ENCODE measurements at regions not wholly inside any gene's neighbourhood (a gene's known extent, or its start where the extent isn't known, plus 50 kb on each side); places are given as distances from the start of the nearest gene placed in this dataset.
A peak's percentile ranks its signal among the peaks of the same experiment; 100 is the strongest.

DNA sequence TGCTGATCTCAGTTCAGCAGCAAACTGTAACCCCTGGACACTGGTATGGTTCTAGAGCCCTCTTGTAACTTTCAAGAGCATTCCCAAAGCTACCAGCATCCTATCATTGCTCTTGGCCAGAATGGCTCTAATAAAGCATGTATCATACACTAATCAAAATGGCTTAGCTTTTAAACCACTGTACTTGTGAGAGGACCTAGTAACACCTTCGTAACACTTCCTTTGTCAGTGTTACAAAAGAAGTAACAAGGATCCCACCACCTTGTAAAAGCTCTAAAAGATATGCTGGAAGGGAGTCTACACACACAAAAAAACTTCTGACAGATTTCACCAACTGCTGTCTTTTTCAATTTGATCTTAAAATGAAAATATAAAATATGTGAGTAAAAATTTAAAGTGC lies 144.7 kb downstream of the ALOX5 start:
- ATAC-seq, result no peak
- H2AFZ ChIP-seq, result no peak overlapping the region
- no peak for DNase-seq (ENCODE audit: low spot score)
- Mint-ChIP-seq H3K9me3 (0 out of 3 replicates have a peak, but pooled peaks cover under 1% of the 10 kb centered on the region), H3K36me3 (ENCODE audit: low read depth) (peaks cover 4% of the 10 kb centered on the region; the same call in 1 of the 3 replicates), H3K4me1 (peaks cover 21% of the 10 kb centered on the region), H3K27me3 (ENCODE audit: insufficient read depth, low read depth, poor library complexity) (no peaks in the 10 kb centered on the region), H3K27ac (no peak overlapping the region), H3K4me3 (no peak overlapping the region)
- no peak for TF ChIP-seq ZNF462 (CRISPR knock-in tag; IDR thresholded peaks at IDR 0.05)
- no peak for TF ChIP-seq NANOG (IDR thresholded peaks at IDR 0.05; ENCODE audit: borderline replicate concordance)
- TF ChIP-seq STAT1 (IDR thresholded peaks at IDR 0.05; ENCODE audit: unreplicated experiment), result no peak
- no peak for TF ChIP-seq EZH2 (IDR thresholded peaks at IDR 0.05; ENCODE audit: low read depth, unreplicated experiment)
- H3K36me3 ChIP-seq (ENCODE audit: insufficient read depth), result no peaks in the 10 kb centered on the region
- peaks cover 21% of the 10 kb centered on the region for H3K4me1 ChIP-seq (ENCODE audit: insufficient read depth)
- H3K79me2 ChIP-seq (replicated peaks; ENCODE audit: insufficient read depth), result 0 out of 2 replicates have a peak, but pooled peaks cover 2% of the 10 kb centered on the region
- no peaks in the 10 kb centered on the region for H3K27me3 ChIP-seq (ENCODE audit: insufficient read depth)
- no peak overlapping the region for H3K27ac ChIP-seq (ENCODE audit: low read depth)
- H3F3A ChIP-seq (replicated peaks; ENCODE audit: low read depth), result no peaks in the 10 kb centered on the region
- H3K4me2 ChIP-seq, result no peak overlapping the region
- H3K9me2 ChIP-seq (ENCODE audit: insufficient read depth), result 0 out of 2 replicates have a peak, but pooled peaks cover 4% of the 10 kb centered on the region
- H3K4me3 ChIP-seq, result no peak overlapping the region
- H4K20me1 ChIP-seq (replicated peaks; ENCODE audit: insufficient read depth), result no peaks in the 10 kb centered on the region

DNA sequence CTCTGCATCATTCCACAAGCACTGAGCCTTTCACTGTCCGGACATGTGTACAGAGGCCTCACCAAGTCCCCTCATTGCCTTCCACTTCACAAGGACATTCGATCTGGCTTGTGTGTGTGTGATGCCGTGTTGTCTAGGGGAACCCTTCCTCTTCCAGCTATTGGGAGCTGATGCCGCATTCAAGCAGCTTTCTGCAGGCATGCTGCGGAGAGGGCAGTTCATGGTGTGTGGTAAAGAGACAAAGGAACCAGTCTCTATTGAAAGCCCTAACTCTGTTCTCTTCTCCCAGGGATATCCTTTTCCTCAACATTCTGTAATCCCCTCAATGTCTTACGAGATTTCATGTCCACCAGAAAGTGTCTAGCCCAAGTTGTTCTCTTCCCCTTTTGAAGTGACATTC lies 141.6 kb downstream of the ALOX5 start:
- H3K4me2 ChIP-seq, result 0 out of 2 replicates have a peak overlapping the region, but pooled peaks have one; percentile 22
- peak; percentile 73 for ATAC-seq
- TF ChIP-seq REST (IDR thresholded peaks at IDR 0.05; ENCODE audit: unreplicated experiment), result no peak
- TF ChIP-seq CTCF (conservative IDR thresholded peaks at IDR 0.05; ENCODE audit: low read depth in 2 of 2), result no peak
- TF ChIP-seq NANOG (IDR thresholded peaks at IDR 0.05; ENCODE audit: borderline replicate concordance), result no peak
- TF ChIP-seq, protein P1, sequence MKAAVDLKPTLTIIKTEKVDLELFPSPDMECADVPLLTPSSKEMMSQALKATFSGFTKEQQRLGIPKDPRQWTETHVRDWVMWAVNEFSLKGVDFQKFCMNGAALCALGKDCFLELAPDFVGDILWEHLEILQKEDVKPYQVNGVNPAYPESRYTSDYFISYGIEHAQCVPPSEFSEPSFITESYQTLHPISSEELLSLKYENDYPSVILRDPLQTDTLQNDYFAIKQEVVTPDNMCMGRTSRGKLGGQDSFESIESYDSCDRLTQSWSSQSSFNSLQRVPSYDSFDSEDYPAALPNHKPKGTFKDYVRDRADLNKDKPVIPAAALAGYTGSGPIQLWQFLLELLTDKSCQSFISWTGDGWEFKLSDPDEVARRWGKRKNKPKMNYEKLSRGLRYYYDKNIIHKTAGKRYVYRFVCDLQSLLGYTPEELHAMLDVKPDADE (IDR thresholded peaks at IDR 0.05), result no peak
- TF ChIP-seq EZH2 (IDR thresholded peaks at IDR 0.05; ENCODE audit: low read depth, unreplicated experiment), result no peak
- no peak for TF ChIP-seq ZNF331 (CRISPR knock-in tag; IDR thresholded peaks at IDR 0.05; ENCODE audit: low read depth)
- TF ChIP-seq STAT1 (IDR thresholded peaks at IDR 0.05; ENCODE audit: unreplicated experiment), result no peak

More for the DNA sequence above, 141.6 kb downstream of the ALOX5 start:
- peaks cover 18% of the 10 kb centered on the region for H3K4me1 ChIP-seq (ENCODE audit: insufficient read depth)
- H2AFZ ChIP-seq, result no peak overlapping the region
- H3K4me3 ChIP-seq, result no peak overlapping the region
- no peak overlapping the region for H3K27ac ChIP-seq (ENCODE audit: low read depth)
- H3K27me3 Mint-ChIP-seq (ENCODE audit: insufficient read depth, low read depth, poor library complexity), result no peaks in the 10 kb centered on the region
- H4K20me1 ChIP-seq (replicated peaks; ENCODE audit: insufficient read depth), result no peaks in the 10 kb centered on the region
- peak; percentile 11 for DNase-seq (ENCODE audit: low spot score)
- no peak overlapping the region for H3K4me3 Mint-ChIP-seq
- H3F3A ChIP-seq (replicated peaks; ENCODE audit: low read depth), result no peaks in the 10 kb centered on the region
- H3K9me2 ChIP-seq (ENCODE audit: insufficient read depth), result 0 out of 2 replicates have a peak, but pooled peaks cover 4% of the 10 kb centered on the region
- H3K4me1 Mint-ChIP-seq, result peaks cover 21% of the 10 kb centered on the region
- H3K27ac Mint-ChIP-seq, result peak overlapping the region; percentile 45; the same call in 1 of the 2 replicates
- no peaks in the 10 kb centered on the region for H3K36me3 ChIP-seq (ENCODE audit: insufficient read depth)
- H3K27me3 ChIP-seq (ENCODE audit: insufficient read depth), result no peaks in the 10 kb centered on the region
- H3K9me3 Mint-ChIP-seq, result peaks cover 11% of the 10 kb centered on the region
- H3K79me2 ChIP-seq (replicated peaks; ENCODE audit: insufficient read depth), result 0 out of 2 replicates have a peak, but pooled peaks cover 7% of the 10 kb centered on the region
- H3K36me3 Mint-ChIP-seq (ENCODE audit: low read depth), result peaks cover 13% of the 10 kb centered on the region; the same call in 2 of the 3 replicates
